OCI-LY7 (cell line): ENCODE measurements at regions not wholly inside any gene's neighbourhood (a gene's known extent, or its start where the extent isn't known, plus 50 kb on each side); places are given as distances from the start of the nearest gene placed in this dataset.

Experiments
- BruUV-seq: library from RNA; stranded (reverse); fragments of 400-500 nt; replicated peaks from 2 replicates; lab custom pipeline; 2021; lab: Mats Ljungman, UMichigan
- CTCF ChIA-PET: fragments of 300-600 bp; sonication (Branson Sonifier 250); formaldehyde crosslinking; loops from one replicate; lab custom pipeline; 2022; ENCODE audit warnings: antibody characterized with exemption; ENCODE audit not compliant: unreplicated experiment; lab: Charles Lee
- POLR2A ChIA-PET: fragments of 300-600 bp; sonication (Branson Sonifier 250); formaldehyde crosslinking; loops from one replicate; lab custom pipeline; 2022; ENCODE audit warnings: antibody characterized with exemption; lab: Charles Lee
- DNase-seq: peaks from one replicate; pipeline ENCODE4 v3.0.0-alpha.2; 2015; ENCODE audit warnings: low spot score
- H2AFZ ChIP-seq: fragments of 200-600 bp; sonication (generic), shearing (Covaris generic); 2 replicates; pipeline ENCODE4 v1.6.1; 2014; ENCODE audit warnings: mild to moderate bottlenecking, antibody characterized with exemption, low read length, moderate library complexity
- H3K27ac ChIP-seq: fragments of 200-600 bp; sonication (generic); 2 replicates; pipeline ENCODE4 v1.5.1; 2014; ENCODE audit warnings: mixed run types, low read depth, mild to moderate bottlenecking, moderate library complexity, low read length, inconsistent platforms; ENCODE audit not compliant: poor library complexity, severe bottlenecking
- H3K36me3 ChIP-seq: fragments of 200-600 bp; sonication (generic); 2 replicates; pipeline ENCODE4 v1.6.1; 2014; ENCODE audit warnings: mild to moderate bottlenecking, antibody characterized with exemption, low read length, moderate library complexity, mixed read lengths; ENCODE audit not compliant: insufficient read depth
- H3K4me1 ChIP-seq: fragments of 200-600 bp; sonication (generic); 2 replicates; pipeline ENCODE4 v1.5.1; 2014; ENCODE audit warnings: mild to moderate bottlenecking, low read length; ENCODE audit not compliant: insufficient read depth, poor library complexity, severe bottlenecking
- H3K4me2 ChIP-seq: fragments of 200-600 bp; sonication (generic); 2 replicates; pipeline ENCODE4 v1.6.1; 2014; ENCODE audit warnings: mild to moderate bottlenecking, low read length
- H3K4me3 ChIP-seq: fragments of 200-600 bp; sonication (generic); 2 replicates; pipeline ENCODE4 v1.5.1; 2014; ENCODE audit warnings: mild to moderate bottlenecking, low read depth, low read length; ENCODE audit not compliant: poor library complexity, severe bottlenecking
- H3K79me2 ChIP-seq: fragments of 200-600 bp; sonication (generic); 2 replicates; pipeline ENCODE4 v1.6.1; 2016; ENCODE audit warnings: low read depth, mild to moderate bottlenecking, low read length, moderate library complexity, mixed read lengths; ENCODE audit not compliant: insufficient read depth
- H3K9me2 ChIP-seq: fragments of 200-600 bp; sonication (generic); 2 replicates; pipeline ENCODE4 v1.6.1; 2016; ENCODE audit warnings: mild to moderate bottlenecking, low read length, mixed read lengths; ENCODE audit not compliant: insufficient read depth
- H3K9me3 ChIP-seq: fragments of 200-600 bp; sonication (generic); 2 replicates; pipeline ENCODE4 v1.6.1; 2014; ENCODE audit warnings: mild to moderate bottlenecking, mixed run types, low read length, mixed read lengths
- H4K20me1 ChIP-seq: fragments of 200-600 bp; sonication (generic); 2 replicates; pipeline ENCODE4 v1.6.1; 2014; ENCODE audit warnings: mild to moderate bottlenecking, antibody characterized with exemption, low read length, moderate library complexity, mixed read lengths; ENCODE audit not compliant: insufficient read depth
- EZH2phosphoT487 ChIP-seq: fragments of 200-600 bp; sonication (generic); IDR thresholded peaks from 2 replicates; pipeline ENCODE4 v1.6.1; 2018; ENCODE audit warnings: low read depth, borderline replicate concordance, mild to moderate bottlenecking, mixed run types, antibody characterized with exemption, low read length, moderate library complexity, mixed read lengths
- intact Hi-C: fragments of 100-400 bp; cut with micrococcal nuclease; formaldehyde crosslinking; loops from one replicate; pipeline ENCODE4 v1.10.0; 2022; ENCODE audit not compliant: unreplicated experiment
- TF ChIP-seq, protein P1 (sequence below): fragments of 200-600 bp; sonication (generic); conservative IDR thresholded peaks from 2 replicates; pipeline ENCODE4 v1.5.1; 2014; ENCODE audit warnings: mild to moderate bottlenecking, antibody characterized with exemption, low read length, moderate library complexity, mixed read lengths

DNA sequence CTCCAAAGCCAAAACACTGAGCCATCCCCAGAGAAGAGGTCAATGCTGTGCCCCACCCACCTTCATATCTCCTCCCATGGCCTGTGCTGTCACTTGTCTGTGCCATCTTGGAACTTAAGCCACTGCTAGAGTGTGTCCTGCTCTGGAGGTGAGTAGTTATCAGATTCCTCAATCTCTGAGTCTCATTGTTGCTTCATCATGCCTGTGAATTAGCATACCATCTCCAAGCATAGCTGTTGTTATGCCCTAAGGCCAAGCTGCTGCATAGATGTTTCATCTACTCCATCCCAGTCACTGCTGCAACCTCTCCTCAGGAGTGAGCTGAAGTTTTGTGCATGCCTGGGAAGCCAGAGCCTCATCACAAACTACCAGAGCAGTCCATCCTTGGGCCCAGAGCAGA lies 349.0 kb downstream of the ZWINT start:
- POLR2A ChIA-PET: interaction anchor here (0.5 to 1.1 kb wide), 2 partner anchors 15 to 1666 kb away, joined by 3 read pairs; no protein-coding TSS in a partner anchor
- no peak overlapping the region for H3K27ac ChIP-seq
- H3K4me2 ChIP-seq: no peak overlapping the region
- intact Hi-C loops: no loop called here
- H3K79me2 ChIP-seq: no peaks in the 10 kb centered on the region
- no peak overlapping the region for H2AFZ ChIP-seq
- H4K20me1 ChIP-seq: no peaks in the 10 kb centered on the region
- no peaks in the 10 kb centered on the region for H3K36me3 ChIP-seq
- no peaks in the 10 kb centered on the region for H3K4me1 ChIP-seq
- no peak for TF ChIP-seq EZH2phosphoT487
- TF ChIP-seq, protein P1, sequence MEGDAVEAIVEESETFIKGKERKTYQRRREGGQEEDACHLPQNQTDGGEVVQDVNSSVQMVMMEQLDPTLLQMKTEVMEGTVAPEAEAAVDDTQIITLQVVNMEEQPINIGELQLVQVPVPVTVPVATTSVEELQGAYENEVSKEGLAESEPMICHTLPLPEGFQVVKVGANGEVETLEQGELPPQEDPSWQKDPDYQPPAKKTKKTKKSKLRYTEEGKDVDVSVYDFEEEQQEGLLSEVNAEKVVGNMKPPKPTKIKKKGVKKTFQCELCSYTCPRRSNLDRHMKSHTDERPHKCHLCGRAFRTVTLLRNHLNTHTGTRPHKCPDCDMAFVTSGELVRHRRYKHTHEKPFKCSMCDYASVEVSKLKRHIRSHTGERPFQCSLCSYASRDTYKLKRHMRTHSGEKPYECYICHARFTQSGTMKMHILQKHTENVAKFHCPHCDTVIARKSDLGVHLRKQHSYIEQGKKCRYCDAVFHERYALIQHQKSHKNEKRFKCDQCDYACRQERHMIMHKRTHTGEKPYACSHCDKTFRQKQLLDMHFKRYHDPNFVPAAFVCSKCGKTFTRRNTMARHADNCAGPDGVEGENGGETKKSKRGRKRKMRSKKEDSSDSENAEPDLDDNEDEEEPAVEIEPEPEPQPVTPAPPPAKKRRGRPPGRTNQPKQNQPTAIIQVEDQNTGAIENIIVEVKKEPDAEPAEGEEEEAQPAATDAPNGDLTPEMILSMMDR: no peak
- no TSS peak for BruUV-seq
- no peaks in the 10 kb centered on the region for H3K9me3 ChIP-seq
- no peaks in the 10 kb centered on the region for H3K9me2 ChIP-seq
- no peak for DNase-seq
- H3K4me3 ChIP-seq: no peak overlapping the region
- CTCF ChIA-PET: no interaction called here

DNA sequence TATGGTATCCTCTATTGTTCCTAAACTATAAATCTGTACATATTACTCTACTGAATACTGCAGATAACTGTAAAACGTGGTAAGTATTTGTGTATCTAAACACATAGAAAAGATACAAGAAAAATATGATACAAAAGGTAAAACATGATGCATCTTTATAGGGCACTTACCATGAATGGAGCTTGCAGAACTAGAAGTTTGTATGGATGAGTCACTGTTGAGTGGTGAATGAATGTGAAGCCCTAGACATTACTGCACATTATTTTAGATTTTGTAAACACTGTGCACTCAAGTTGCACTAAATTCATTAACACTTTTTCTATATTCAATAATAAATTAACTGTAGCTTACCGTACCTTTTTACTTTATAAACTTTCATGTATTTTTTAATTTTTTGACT lies 357.5 kb downstream of the ZWINT start:
- DNase-seq: no peak
- no peak overlapping the region for H2AFZ ChIP-seq
- no peaks in the 10 kb centered on the region for H4K20me1 ChIP-seq
- H3K27ac ChIP-seq: no peak overlapping the region
- no peaks in the 10 kb centered on the region for H3K9me3 ChIP-seq
- TF ChIP-seq, protein P1: no peak
- no peak for TF ChIP-seq EZH2phosphoT487
- no peaks in the 10 kb centered on the region for H3K4me1 ChIP-seq
- intact Hi-C loops: no loop called here
- no peaks in the 10 kb centered on the region for H3K9me2 ChIP-seq
- BruUV-seq: no TSS peak
- H3K36me3 ChIP-seq: no peaks in the 10 kb centered on the region
- CTCF ChIA-PET: no interaction called here
- H3K79me2 ChIP-seq: no peaks in the 10 kb centered on the region
- H3K4me3 ChIP-seq: no peak overlapping the region
- POLR2A ChIA-PET: no interaction called here
- no peak overlapping the region for H3K4me2 ChIP-seq

- Histone ChIP-seq H3K36me3 (no peaks in the 10 kb centered on the region), H4K20me1 (no peaks in the 10 kb centered on the region), H3K4me3 (no peak overlapping the region), H2AFZ (no peak overlapping the region), H3K4me1 (no peaks in the 10 kb centered on the region), H3K4me2 (no peak overlapping the region), H3K9me3 (no peaks in the 10 kb centered on the region), H3K79me2 (no peaks in the 10 kb centered on the region), H3K27ac (no peak overlapping the region), H3K9me2 (no peaks in the 10 kb centered on the region)
- no peak for DNase-seq
- ChIA-PET CTCF (no interaction called here), POLR2A (no interaction called here)
- intact Hi-C loops: no loop called here
- TF ChIP-seq EZH2phosphoT487: no peak
- TF ChIP-seq, protein P1: peak; percentile 55
- no TSS peak for BruUV-seq
Observed at GRCh38 chr10:55989188-55989587, 371.9 kb downstream of the ZWINT start.
